HG03066 (cell line): ENCODE measurements at regions not wholly inside any gene's neighbourhood (a gene's known extent, or its start where the extent isn't known, plus 50 kb on each side); places are given as distances from the start of the nearest gene placed in this dataset.
A peak's percentile ranks its signal among the peaks of the same experiment; 100 is the strongest.

ENCODE experiments used
- ATAC-seq: cut with Tn5 transposase; IDR thresholded peaks from one replicate; pipeline ENCODE4 v1.9.1; 2021; ENCODE audit warnings: low read depth; ENCODE audit not compliant: unreplicated experiment

DNA sequence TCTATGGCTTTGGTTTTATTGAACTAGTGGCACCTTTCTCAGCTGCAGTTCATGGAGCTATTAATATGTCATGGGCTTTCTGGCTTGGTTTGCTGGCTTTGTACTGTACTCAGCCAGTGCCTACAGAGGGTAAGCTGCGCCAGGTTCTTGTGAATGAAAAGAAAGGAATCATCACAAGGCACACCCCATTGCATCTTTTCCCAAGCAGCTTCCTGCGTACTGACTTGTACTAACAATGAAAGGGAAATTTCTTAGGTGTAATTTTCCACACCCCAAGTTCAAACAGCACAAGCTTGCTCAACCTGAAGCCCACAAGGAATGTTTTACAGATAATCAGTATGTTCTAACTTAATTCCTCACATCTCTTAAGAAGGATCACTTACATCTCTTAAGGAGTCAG is 78.0 kb upstream of the TNFSF18 start:
- no peak for ATAC-seq

DNA sequence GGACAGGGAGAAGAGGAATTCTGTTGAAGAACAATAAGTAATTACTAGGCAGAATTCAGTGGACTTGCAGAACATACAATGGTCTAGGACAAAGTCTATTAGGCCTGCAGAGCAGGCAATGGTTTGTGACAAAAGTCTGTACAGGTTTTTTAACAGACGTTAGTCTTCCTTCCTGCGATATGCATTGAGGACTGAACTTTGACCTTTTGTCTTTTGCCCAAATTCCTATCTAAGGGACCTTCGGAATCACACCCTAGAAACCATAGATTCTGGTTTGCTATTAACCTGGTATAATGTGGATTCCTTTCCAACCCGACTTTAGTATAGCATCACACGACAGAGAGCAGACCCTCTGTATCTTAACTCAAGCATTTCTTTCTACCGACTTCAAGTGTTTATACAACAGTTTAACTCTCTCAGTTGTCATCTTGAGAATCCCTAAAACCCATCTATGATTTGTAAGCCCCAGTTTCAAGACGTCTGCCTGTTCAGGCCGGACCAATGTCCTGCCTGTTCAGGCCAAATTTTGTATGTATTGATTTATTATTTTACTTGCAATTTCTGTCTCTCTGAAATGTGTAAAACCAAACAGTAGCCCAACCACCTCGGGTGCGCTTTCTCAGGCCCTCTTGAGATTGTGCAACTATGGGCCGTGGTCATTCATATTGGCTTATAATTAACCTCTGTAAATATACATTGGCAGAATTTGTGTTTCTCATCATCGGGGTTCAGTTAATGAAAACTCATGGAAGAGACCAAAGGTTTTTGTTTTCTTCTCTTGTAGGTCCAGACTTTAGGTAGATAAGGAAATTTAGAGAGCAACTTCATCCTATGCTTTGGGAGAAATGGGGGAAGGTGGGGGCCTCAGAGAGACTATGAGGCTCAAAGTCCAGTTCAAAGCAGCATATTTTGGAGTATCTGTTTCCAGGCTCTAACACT is 76.9 kb upstream of the TNFSF18 start:
- ATAC-seq = no peak

DNA sequence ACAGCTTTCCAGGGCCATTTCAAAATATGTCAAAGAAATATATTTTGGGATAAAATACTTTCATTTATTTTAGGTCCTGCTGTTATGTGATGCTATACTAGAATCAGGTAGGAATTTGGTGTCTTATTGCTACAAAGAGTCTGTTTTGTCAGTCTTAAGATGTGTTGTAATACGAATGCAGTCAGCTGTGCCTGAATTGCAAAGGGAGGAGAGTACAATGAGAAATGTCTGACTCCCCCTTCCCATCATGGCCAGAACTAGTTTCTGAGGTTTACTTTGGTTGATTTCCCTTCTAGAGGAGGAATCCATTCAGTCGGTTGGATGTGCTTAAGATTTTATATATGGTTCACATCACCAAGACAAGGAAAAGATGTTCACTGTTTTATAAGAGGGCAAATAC is 75.7 kb upstream of the TNFSF18 start:
- ATAC-seq = no peak

DNA sequence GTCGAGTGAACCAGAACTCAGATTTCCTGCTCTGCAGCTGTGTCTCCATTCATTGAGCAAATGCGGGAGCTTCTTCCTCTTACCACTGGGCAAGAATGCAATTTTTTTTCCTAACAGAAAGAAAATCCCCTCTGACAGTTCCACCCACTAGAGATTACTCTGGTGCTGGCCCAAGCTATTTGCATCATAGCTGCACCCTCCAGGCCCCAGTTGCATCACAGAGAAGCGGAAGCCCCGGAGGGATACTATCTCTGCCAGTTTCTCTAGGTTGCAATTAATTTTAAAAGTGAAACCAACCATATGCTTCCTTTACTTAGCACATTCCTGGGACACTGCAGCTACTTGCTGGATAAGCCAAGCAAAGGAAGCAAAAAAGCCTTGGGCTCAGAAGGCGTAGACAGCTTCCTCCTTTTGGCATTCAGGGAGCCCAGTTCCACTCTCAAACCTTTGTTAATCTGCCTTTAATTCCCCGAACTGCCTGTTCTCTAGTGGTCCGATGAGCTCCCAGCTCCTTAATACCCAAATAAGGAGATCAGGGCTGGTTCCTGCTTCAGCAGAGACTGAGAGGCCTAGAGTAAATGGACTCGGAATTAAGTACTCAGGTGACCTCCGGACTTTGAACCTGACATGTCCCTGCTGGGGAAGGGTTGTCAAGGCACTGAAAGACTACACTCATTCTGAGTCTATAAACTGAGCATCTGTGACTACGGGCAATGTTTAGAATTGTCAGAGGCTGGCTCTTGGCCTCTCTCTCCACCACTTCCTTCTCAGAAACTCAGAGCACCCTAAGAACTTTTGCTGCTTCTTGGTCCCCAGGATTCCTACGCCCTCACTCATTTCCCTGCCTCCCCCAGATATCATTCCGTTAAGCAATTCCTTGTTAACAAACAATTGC is 72.5 kb upstream of the TNFSF18 start:
- no peak for ATAC-seq

DNA sequence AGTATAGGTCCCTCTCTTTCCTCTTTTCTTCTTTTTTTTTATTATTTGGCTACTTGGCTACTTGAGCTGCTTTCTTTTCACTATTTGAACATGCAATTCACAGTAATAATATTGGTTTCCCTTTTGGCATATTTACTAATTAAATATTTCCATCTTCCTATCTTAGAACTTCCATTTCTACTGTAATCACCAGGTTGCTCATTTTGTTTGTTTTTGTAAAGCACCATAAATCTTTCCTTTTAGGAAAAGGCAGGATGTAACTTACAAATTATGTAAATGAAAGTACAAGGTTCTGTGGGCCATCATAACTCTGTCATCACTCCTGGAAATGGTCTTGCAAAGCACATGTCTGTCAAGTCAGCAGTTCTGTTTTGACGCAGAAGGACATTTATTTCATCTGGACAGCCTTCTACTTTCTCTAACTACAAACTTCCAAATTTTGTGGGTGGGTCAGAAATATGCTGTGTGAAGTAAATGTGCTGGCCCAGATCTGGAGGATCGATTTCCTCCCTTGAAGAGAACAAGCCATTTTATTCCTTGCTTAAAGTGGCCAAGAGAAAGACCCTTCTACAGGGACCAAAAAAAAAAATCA is 71.7 kb upstream of the TNFSF18 start:
- ATAC-seq = no peak

DNA sequence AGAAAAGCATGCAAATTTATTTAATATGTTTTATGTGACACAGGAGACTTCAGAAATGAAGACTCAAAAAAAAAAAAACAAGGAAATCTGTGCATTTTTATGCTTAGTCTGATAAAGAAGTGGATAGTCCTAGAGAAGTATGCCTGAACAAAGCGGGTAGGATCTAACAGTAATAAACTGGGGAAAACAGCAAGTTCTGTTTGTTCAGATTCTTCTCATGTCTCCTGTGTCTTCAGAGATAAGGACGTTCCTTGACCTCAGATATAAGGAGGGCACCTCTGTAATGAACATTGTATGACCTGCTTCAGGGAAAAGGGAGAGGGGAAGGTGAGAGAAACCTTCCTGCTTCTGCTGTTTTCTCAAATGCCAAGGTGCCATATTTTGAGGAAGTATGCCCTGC is 67.7 kb upstream of the TNFSF18 start:
- ATAC-seq = no peak

DNA sequence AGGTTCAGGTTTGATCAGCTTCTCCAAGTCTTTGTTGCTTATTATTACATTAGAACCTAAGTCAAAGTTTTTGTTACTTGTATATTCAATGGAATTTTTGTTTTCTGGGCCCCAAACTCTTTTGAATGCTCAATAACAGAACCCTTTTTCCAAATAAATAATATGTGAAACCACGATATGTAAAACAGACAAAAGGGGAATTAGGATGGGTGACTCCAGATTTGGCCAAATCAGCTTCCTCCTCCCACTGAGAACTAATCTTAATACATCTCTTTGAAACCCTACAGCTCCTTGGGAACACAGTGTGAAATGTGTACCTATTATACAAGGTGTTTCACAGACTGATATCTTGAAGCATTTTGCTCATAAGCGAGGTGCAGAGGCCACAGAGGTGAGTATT is 67.0 kb upstream of the TNFSF18 start:
- ATAC-seq = no peak

DNA sequence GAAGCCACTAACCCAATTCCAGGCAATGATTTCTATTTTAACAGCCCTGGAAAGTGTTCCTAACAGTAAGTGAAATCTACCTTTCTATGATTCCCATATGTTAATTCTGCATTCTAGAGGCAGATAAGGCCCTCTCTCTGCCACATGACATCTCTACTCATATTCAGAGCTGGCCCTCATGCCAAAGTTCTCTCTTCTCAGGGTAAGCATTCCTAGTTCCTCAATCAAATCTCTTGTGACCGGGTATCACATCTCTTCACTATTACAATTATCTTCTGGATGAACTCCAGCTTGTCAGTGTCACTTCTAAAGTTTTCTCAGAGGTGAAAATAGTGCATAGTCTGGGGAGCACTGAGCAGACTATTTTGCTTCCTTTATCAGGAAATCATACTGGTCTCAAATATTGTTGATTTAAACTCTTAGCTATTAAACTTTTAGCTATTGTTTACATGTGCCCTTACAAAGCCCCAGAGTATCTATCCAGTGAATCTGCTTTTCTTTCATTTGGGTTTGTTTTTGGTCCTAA is 66.4 kb upstream of the TNFSF18 start:
- no peak for ATAC-seq

DNA sequence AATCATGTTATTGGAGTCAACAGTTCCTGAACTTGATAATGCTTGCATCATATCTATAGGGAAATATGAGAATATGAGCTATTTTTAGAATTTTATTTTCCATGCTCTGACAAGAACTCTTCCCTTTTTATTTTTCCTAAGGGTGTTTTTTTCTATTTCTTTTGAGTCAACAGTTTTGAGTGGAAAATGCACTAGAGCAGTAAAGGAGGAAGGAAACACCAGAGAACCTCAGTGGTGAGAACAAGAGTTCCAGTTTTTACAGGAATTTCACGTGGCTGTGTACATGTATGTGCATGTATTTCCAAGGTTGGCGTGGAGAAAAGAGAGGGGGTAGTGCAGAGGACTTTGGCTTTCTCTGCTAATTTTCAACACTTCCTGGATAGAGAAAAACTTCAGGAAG is 63.6 kb upstream of the TNFSF18 start:
- no peak for ATAC-seq

DNA sequence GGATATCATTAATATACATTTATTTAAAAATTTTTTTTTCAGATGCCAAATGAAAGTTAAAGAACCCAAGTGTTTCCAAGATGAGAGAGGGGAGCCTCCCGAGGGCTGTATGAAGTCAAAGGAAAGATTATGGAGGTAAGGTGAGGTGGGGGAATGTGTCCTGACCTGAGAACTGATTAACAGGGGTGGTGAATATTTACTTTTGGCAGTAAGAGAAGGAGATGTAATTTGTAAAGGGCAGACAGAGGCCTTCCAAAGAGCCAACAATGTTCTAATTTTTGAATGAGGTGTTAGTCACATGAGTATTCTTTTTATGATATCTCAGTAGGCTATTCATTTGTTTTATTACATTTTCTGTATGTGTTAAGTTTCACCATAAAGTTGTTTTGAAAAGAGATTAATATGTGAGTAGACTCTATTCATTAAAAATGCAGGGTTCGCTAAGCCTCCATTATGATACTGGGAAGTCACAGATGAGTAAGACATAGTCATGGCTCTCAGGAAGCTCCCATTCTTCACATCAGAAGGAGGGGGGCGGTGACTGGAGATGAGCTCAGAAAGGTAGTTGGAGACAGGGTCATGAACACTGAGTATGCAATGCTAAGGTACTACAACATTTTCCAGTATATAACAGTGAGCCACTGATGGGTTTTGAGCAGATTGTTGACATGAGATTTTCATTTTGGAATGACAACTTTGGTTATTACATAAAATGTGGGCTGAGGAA is 62.4 kb upstream of the TNFSF18 start:
- ATAC-seq = no peak

DNA sequence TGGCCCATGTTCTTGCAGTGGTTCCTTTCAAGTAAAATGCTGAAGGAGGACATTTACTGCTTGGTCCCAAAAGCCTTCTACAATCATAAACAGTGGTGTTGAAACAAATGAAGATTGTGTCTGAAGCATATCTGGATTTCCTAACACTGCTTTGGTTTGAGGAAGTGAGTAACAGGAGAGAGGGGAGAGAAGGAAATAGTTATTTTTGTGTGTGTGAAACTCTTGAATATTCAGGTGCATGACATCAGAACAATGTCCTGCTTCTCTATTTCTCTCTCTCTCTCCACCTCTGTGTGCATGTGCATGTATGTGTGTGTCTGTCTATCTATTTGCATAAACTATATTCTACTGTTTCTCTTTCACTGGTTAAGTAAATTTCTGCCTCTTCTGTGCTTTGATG is 61.4 kb upstream of the TNFSF18 start:
- ATAC-seq = peak; percentile 92

DNA sequence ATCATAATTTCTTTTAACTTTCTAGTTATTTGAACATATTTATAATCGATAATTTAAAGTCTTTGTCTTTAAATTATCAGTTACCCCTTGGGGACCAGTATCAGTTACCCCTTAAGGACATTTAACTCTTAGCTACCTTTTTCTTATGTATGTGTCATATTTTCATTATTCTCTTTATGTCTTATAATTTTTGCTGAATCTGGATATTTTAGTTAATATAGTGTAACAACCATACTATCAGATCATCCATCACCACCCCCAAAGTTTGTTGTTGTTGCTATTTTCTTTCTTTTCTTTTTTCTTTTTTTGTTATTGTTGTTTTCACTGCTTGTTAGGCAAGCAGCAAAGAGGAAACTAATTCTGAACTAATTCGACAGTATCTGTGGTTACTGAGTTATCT is 57.0 kb upstream of the TNFSF18 start:
- no peak for ATAC-seq

DNA sequence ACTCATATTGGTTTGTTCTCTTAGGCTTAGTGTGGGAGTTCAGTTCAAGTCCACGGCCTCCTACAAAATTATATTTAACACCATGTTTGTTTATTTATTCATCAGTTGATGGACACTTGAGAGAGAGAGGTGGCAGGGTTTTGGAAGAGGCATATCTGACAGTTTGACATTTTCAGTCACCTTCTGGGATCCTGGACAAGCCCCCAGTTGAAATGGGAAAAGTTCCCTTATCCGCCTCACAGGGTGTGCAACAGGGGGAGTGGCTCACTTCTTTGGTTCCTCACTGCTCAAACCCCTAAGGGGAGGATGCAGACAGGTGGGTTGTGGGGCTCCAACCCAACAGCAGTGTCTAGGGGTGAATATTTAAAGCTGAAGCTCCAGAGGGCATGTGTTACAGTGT is 52.3 kb upstream of the TNFSF18 start:
- no peak for ATAC-seq

DNA sequence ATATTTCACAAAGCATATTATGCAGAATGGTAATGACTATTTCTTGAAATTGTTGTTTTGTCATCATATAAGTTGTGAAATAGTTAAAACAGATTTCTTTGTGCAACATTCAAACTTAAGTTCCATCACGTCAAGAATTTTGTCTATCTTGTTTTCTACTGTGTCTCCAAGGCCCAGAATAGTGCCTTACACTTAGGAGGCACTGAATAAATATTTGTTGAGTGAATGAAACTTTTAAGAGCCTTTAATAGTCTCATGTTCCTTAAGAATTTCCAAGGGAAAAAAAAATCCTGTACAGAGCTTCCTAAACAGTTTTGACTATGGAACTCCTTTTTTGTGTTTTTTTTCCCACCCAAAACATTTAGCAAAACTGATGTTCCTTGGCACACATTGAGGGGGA is 50.8 kb upstream of the TNFSF18 start:
- no peak for ATAC-seq

DNA sequence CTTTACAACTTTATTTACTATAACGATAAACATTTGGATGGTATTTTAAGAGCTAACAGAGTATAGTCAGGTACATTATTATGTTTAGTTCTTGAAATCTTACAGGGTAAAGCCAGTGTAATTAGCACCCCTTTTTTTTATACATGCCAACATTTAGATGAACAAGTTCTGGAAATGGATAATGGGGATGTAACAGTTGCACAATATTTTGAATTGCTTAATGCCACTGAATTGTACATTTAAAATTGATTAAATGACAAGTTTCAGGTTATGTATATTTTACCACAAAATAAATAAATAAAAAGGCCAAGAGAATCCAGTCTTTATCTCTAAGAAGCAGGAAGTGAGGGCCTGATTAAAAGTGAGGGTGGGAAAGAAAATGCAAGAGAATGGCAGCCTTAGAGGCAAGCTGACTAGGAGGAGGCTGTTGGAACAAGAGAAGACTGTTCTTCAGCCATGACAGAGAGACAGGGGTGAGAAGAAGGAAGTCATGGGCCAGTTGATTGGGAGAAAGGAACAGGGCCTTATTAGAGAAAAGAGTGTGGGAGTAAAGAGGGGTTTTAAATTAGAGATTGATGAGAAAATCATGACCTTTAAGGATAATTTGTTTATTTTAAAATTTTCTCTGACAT is 49.9 kb upstream of the TNFSF18 start:
- no peak for ATAC-seq
